DMS114 treated with DMSO at 0.1 percent for 48 hours (cell line): ENCODE measurements at regions not wholly inside any gene's neighbourhood (a gene's known extent, or its start where the extent isn't known, plus 50 kb on each side); places are given as distances from the start of the nearest gene placed in this dataset.

ENCODE experiments used
- DNase-seq: peaks from one replicate; lab custom pipeline; 2025; ENCODE audit not compliant: unreplicated experiment; lab: John Stamatoyannopoulos, UW

DNA sequence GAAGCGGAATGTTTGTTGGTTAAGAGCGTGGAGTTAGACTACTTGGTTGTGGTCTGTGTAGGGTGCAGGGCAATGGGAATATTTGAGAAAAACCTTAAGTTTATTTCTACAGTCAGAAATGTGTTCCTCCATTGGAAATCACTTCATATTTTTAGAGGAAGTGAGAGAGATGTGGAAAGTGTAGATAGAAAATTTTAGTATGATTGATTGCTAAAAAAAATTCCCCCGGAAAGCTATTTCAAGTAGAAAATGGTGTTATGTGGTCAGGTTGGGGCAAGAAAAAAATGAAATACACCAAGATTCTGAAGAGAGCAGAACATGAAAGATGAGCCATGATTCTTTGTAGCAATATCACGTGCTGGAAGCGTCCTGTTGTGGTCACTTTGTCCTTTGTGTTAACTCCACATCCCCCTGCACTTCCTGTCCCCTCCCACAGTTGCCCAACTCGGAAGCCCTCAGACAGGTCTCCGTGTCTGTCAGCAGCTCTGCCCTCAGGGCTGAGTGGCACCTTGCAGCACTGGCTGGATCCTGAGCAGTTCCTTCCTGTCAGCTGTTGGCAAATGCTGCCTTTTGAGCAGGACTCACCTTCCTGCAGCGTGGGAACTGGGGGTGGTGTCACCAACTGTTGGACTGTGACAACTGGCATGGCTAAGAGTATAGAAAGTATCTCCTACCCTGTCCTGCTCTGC is 137.5 kb upstream of the SLC24A3 start:
- DNase-seq: no peak

DNA sequence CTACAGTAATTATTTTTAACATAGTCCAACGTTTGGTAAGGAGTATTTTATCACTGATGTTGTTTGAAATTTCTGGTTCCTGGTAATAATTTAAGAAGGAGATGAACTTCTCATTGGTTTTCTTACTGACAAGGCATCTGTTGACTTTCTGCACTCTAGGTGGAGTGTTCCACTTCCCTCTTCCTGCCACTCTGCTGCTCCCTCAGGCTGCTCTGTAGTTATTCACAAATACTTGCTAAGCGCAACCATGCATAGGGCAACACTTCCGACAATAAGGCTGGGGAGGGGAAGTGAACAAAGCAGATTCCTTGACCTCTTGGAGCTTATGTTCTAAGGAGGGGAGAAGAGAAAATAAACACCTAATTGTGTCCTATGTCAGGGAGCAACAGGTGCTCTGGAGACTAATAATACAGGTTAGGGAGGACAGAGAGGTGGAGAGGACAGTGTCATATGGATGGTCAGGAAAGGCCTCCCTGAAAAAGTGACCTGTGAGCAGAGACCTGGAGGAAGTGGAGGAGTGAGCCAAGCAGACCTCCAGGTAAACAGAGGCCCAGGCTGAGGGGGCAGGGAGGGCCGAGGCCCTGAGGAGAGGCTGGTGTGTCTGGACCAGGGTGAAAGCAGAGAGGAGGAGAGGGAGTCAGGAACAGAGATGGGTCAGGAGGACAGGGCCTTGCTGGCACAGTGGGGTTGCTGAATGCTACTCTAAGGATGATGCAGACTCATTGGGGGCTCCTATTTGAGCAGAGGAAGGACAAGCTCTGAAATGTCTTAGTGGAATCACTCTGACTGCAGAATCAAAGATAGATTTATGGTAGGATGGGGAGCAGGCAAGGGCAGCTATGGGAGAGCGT is 134.8 kb upstream of the SLC24A3 start:
- DNase-seq: no peak

DNA sequence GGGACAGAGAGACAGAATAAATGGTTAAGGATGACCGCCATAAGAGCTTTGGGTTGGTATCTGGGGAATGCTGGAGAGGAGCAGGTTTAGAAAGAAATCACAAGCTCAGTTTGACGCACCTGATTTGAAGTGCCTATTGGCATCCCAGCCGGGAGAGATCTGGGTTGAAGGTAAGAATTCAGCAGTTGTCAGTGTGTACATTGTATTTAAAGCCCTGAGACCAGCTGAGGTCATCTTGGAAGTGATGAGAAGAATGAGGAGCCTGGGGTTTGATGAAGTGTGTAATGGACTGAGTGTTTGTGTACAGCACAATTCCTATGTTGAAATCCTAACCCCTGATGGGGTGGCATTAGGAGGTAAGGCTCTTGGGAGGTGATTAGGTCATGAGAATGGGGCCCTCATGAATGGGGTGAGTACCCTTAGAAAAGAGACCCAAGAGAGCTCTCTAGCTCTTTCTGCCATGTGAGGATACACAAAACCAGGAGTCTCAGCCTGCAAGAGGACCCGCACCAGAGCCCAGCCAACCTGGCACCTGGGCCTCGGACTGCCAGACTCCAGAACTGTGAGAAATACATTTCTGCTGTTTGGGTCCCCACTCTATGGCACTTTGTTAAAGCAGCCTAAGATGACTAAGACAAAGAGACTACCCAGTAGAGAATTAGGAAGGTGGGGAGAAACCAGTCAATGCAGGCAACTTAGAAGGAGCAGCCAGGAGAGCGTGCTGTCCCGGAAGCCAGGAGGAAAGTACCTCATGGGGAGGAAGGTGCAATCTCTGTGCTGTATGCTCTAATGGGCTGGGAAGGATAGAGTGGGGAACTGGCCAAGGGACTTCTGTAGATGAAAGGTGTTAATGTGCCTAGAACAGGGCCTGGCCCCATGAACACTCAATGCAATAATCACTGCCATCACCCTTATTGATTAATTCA is 133.7 kb upstream of the SLC24A3 start:
- no peak for DNase-seq

DNA sequence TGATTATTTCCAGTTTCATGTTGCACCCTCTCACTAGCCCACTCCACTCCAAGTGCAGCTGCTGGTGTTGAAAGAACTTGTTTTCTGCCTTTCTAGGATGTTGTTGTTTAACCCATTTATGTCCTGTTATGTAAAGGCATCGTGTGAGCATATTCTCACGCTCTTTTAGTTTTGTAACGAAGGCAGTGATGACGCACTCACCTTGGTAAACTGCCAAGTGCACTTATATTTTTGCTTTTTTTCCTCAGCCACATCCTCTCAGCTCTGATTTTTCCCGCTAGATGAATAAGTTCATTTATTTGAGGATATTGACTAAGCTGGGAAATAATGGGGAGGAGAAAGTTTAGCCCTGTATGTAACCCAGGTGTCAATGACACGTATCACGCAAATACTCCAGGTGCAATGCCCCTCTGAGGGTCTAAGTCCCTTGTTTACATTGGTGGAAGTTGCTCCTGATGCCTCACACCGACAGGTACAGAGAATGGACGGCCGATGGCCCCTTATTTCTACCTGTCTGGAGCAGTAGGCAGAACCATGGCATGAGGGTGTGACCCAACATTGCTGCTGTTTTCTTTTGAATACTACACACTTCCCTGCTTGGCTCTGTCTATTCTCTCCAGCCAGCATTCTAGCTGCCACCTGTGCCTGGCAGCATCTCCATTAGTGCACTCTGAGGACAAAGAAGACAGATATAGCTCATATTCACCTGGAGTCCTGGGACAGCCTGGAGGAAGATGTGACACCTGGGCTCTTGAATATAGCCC is 132.7 kb upstream of the SLC24A3 start:
- DNase-seq: no peak

DNA sequence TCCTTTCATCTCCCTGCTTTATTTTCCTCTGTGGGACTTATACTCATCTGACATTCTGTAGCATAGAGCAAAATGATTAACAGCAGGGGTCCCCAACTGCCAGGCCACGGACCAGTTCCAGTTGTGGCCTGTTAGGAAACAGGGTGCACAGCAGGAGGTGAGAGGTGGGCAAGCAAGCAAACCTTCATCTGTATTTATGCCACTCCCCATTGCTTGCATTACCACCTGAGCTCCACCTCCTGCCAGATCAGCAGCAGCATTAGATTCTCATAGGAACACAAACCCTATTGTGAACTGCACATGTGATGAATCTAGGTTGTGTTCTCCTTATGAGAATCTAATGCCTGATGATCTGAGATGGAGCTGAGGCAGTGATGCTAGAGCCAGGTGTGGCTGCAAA is 130.5 kb upstream of the SLC24A3 start:
- DNase-seq: no peak

DNA sequence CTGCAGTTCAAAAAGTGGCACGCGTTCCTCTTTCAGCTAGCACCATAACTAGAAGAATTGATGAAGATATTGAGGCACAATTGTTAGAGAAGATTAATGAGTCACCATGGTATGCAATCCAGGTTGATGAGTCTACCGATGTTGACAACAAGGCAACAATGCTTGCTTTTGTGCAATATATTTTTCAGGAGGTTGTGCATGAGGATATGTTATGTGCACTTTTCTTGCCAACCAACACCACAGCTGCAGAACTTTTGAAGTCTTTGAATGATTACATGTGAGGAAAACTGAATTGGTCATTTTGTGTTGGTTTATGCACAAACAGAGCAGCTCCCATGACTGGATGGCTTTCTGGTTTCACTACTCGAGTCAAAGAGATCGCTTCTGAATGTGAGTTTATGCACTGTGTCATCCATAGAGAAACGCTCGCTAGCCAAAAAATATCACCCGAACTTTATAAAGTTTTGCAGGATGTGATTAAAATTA is 129.3 kb upstream of the SLC24A3 start:
- no peak for DNase-seq

DNA sequence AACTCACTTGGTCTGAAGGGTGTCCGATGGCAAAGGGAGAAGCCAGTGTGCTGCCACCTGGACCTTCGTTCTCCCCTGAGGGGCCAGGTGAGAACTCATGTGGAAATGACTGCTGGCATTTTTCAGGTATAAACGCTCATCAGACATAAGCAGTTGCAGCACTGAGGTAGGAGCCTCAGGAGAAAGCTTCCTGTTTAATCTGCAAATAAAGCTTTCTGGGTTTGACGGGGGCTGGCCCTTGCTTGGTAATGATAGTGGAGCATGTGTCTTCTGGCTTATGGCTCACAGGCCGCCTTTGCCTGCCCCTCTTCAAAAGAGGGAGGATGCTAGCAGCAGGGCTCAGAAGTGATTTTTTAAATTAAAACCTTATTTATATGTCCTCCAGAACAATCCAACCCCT is 122.1 kb upstream of the SLC24A3 start:
- no peak for DNase-seq

DNA sequence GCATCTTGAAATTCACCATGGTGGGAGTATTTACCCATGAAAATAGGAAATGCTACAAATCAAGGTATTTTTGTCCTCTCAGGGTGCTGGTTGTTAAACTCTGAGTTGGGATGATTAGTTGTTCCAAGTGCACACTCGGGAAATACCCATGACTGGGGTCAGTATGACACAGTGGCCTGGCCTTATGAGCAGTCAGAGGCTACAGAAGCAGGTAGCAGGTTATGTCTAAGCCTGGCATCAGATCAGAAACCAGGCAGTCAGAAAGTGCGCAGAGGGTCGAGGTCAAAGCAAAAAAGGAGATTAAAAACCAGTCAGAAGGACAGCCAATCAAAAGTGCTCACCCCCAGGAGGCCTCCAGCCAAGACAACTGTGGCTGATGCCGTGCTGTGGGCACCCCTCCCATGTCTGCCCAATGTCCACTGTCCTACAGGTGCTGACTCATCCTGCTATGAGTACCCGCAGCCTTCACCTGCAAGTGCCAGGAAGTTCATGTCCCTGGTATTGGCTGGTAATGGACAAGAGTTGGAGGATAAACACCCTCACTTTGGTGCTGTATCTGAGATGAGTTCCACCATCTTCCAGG is 117.4 kb upstream of the SLC24A3 start:
- no peak for DNase-seq

DNA sequence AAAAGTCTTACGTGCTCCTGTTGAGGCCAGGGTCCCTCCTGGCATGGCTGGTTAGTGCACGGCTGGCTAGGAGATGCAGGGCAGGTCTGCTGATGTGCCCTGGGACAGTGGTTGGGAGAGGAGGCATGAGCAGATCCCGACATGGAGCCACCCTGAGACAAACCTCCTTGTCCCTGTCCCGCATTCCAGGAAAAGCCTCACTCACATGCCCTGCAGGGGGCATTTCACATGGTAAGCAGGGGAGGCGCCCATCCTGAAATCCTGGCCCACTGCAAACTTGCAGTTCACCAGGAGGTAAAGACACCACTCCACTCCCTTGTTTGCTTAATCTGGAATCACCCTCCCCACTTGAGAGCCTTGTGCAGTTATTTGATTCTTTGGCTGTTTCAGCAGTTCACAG is 116.7 kb upstream of the SLC24A3 start:
- no peak for DNase-seq

DNA sequence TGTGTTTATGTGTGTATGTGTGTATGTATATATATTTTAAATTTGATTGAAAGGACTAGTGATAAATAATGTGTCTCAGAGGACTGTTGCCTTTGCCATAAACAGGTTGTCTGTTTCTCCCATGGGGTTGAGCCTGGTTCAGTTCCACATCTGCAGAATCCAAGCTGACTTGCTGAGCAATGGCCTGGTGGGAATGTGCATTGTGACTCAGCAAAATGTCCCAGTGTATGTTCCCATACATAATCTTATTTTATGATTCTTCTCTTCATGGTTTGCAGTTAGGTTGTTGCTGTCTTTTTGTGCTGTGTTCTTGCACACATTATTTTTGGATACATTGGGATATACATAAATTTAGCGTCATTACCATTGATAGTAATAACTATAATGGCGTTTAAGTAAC is 115.6 kb upstream of the SLC24A3 start:
- no peak for DNase-seq

DNA sequence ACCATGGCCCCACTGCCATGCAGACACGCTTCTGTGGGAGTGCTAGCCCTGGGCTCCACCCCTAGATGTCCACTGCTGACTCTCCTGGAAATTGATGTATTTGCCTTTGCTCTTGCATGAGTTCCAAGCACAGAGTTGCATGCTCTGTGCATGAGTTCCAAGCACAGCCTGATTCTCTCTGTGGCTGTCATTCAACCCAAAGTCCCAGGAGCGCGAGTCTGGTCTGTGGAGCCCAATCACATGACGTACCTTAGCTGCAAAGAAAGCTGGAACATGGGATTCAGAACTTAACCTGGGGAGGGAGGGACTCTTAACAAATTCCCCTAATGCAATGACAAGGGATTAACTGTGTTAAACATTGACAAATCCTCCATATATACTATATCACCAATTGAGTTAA is 114.3 kb upstream of the SLC24A3 start:
- no peak for DNase-seq

DNA sequence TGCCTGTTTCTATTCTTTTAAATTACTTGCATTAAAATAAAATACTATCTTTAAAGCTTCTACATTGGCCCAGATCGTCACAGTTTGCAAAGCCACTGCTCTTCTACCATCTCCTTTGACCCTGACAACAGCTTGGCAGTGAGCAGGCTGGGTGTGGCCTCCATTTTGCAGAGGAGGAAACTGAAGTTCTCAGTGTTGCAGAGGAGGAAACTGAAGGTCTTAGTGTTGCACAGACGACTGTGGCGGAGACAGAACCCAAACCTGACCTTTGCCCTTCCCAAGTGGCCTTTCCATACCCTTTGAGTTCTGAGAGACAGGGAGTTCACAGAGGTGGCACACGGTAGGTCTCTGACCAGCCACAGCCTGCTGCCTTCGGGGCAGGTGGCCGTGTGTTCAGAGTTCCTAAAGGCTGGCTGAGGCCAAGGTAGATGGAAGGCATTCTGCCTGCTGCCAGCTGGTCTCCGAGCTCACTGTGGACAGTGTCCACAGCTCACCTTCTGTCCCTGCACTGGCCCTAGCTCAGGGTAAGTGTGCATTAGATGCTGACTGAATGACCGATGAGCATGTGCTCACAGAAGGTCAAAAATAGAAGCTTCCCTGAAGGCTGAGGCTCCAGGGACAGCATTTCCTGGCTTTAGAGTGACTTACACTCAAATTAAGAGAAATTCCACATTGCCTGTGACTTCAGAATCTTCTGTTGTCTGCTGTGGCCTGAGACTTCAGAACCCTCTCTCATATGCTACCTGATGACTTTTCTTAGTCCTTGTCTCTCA is 113.5 kb upstream of the SLC24A3 start:
- DNase-seq: no peak

DNA sequence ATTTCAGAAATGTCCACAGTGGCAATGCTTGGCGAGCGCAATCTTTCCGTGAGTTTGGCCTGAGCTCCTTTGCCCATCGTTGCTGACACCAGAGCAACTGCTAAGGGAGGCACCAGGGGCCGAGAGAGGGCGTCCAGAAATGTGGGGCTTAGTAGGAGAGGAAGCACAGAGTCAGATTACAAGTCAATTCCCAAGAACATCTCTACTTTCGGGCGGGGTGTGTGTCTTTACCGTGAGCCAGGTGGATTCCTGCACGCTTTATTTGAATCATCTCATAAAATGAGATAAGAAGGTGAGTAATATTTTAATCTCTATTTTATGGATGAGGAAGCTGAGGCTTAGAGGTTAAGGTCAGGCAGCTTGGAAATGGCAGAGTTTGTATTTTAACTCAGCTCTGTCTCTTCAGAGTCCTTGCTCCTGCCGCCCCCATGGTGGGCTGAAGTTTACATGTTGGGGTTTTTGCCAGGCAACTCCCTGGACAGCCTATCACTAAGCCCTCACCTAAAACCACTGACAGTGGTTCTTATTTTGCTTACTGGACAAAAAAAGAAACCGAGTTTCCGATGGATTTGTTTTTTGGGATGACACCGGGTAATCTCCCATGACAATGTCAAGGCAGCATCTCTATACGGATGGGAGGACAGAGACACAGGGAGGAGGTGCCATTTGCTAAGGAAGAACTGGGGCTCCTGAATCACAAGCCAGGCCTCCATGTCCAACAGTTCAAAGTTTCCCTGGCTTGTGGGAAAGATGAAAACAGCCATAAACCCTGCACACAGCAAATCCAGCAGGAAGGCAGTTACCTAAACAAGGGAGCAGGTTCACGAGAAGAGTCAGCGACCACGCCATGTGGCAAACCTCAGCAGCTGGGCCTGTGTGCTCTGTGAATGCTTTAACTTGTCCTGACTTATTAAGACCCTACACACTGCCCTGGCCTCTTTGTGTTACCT is 112.6 kb upstream of the SLC24A3 start:
- DNase-seq: no peak

DNA sequence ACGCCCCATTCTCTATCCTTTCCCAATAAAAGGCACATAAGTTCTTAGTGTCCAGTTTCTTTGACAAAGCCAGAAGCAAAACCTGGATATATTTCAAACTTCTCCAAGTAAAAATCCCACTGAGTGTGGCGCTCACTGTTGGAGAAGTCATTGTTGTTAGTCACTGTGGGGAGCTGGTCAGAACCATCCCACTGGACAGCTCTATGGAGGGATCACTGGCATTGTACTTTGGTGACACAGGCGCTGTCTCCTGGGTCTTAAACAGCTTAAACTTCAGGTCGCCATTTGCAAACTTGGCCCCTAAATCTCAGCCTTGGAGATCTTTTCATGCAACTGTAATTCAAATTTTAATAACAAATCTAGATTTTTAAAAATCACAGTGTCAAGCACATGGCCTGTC is 111.5 kb upstream of the SLC24A3 start:
- DNase-seq: no peak

DNA sequence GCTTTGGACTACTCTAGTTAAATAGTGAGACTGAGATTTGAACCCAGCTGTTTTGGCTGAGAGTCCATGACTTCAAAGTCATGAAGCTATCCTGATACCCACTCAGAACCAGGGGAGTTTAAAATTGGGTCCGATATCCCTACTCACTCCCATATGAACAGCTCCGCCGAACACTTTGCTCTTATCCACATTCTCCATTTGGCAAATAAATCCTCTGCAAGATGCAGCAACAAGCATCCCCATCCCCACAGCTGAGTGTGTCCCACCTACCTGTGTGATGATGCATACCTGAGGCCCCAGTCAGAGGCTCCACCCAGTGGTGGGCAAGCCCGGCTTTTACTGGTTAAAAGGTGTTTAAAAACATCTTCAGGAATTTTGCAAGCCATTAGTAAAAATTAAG is 108.3 kb upstream of the SLC24A3 start:
- no peak for DNase-seq

DNA sequence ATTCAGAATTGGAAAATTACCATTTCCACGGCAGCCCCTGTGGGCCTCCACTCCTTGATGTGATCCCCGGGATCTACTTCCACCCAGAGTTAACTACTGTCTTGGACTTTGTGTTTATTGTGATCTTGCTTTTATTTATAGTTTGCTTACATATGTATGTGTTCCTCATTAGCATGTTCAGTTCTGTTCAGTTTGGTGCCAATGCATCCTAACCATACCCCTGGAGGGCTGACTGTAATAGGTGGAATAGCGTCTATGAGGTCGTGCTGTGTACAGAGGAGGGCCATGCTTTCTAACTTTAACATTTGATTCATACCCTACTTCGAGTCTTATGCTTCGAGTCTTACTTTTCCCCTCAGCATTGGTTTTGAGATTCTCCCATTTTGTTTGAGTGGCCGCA is 104.3 kb upstream of the SLC24A3 start:
- no peak for DNase-seq

DNA sequence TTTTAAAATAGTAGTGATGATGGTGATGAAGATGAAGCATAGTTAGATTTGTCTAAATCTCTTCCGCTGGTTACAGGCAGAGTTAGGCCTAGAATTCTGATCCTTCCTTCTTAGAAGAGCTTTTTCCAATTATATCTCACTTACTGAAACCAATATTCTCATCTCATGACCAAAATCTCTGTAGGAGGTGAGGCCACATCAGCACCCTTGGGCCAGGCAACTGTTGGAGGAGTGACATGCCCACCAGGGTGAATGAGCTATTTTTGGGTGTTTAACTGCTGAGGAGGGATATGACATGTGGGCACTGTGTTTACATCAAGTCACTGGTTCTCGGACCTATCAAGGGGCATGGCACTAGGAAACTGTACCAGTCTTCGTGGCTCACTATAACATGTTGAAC is 102.2 kb upstream of the SLC24A3 start:
- DNase-seq: no peak

DNA sequence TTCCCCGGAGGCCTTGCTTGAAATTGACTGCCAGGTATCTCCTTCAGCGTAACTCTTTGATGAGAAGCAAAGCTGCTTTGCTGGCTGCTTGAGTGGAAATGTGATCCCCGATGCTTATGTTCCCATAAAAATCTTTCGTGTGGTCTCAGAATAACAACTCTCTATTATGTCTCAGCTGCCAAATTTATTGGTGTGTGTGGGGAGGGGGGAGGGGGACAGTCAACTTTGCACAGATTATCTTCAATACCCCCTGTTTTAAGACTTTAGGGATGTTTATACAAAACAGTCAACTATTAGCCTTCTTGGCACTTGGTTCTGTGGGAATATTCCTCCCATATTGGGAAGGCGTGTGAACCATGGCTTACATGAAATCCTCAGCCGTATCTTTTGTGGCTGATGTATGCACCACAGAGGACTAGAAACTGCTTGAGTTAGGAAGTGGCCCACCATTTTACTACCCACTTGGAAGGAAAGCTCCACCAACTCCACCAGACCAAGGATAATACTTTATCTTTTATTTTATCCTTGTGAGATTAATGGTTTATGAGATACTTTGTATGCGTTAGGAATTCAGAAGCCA is 101.5 kb upstream of the SLC24A3 start:
- DNase-seq: no peak
